ENCODE measurements at regions not wholly inside any gene's neighbourhood (a gene's known extent, or its start where the extent isn't known, plus 50 kb on each side); places are given as distances from the start of the nearest gene placed in this dataset.
"Not testable (repeated sequence)": the region's sequence is repeated elsewhere in the genome, so short reads cannot be mapped to it uniquely, and the experiment has no call there.

- H3K4me3 Mint-ChIP-seq; DNase-seq; H3K9me3 Mint-ChIP-seq; H3K27ac Mint-ChIP-seq; H3K36me3 Mint-ChIP-seq (ENCODE audit: insufficient read depth in 2 of 2); ATAC-seq (replicated peaks in 1 of 2); H3K4me1 Mint-ChIP-seq (ENCODE audit: low read depth): not testable (repeated sequence)
- H3K27me3 Mint-ChIP-seq (ENCODE audit: low read depth): peaks cover 14% of the 10 kb centered on the region
These were observed 278.7 kb upstream of the ECI2 start for GRCh38 chr6:4414078-4414477.

- peaks cover 0 to 5% of the 10 kb centered on the region in 2 donors for H3K36me3 Mint-ChIP-seq (ENCODE audit: insufficient read depth in 2 of 2)
- peaks cover 2 to 3% of the 10 kb centered on the region in 2 donors for H3K9me3 Mint-ChIP-seq
- DNase-seq: no peak
- no peak overlapping the region for H3K4me3 Mint-ChIP-seq
- no peak for ATAC-seq (replicated peaks in 1 of 2)
- no peaks in the 10 kb centered on the region for H3K4me1 Mint-ChIP-seq (ENCODE audit: low read depth)
- peaks cover 7% of the 10 kb centered on the region for H3K27me3 Mint-ChIP-seq (ENCODE audit: low read depth)
- no peak overlapping the region for H3K27ac Mint-ChIP-seq
These were observed 277.7 kb upstream of the ECI2 start for GRCh38 chr6:4413073-4413472.

DNA sequence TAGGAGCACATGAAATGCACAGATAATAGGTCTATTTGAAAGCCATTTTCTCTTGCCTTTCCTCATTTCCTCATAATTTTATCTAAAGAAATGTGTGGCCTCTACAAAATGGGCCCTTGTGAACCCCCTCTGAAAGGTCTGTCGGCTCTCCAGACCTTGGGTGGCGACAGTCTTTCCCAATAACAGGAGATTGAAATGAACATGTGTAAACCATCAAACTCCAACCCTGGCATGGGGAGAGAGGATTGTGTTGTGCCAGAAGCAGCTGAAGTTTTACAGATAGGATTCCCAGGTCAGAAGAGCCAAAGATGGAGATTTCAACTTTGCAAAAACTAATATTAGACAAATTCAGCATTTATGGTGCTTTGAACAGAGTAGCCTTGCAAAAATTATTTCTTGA is 277.1 kb upstream of the ECI2 start:
- Mint-ChIP-seq H3K27ac (no peak overlapping the region), H3K4me1 (ENCODE audit: low read depth) (no peaks in the 10 kb centered on the region)
- no peak for ATAC-seq (replicated peaks in 1 of 2)

GRCh38 chr6:4412077-4412476 is 276.7 kb upstream of the ECI2 start:
- Mint-ChIP-seq H3K4me1 (ENCODE audit: low read depth) (no peaks in the 10 kb centered on the region), H3K36me3 (ENCODE audit: insufficient read depth in 2 of 2) (peaks cover 0 to 6% of the 10 kb centered on the region in 2 donors), H3K27me3 (ENCODE audit: low read depth) (peaks cover 9% of the 10 kb centered on the region), H3K9me3 (peaks cover 3 to 5% of the 10 kb centered on the region in 2 donors), H3K4me3 (no peak overlapping the region), H3K27ac (no peak overlapping the region)
- no peak for ATAC-seq (replicated peaks in 1 of 2)
- DNase-seq: no peak

More for the DNA sequence above, 277.1 kb upstream of the ECI2 start:
- no peak overlapping the region for H3K4me3 Mint-ChIP-seq
- DNase-seq: no peak
- peaks cover 0 to 6% of the 10 kb centered on the region in 2 donors for H3K36me3 Mint-ChIP-seq (ENCODE audit: insufficient read depth in 2 of 2)
- H3K9me3 Mint-ChIP-seq: peaks cover 3 to 5% of the 10 kb centered on the region in 2 donors
- H3K27me3 Mint-ChIP-seq (ENCODE audit: low read depth): peaks cover 7% of the 10 kb centered on the region

DNA sequence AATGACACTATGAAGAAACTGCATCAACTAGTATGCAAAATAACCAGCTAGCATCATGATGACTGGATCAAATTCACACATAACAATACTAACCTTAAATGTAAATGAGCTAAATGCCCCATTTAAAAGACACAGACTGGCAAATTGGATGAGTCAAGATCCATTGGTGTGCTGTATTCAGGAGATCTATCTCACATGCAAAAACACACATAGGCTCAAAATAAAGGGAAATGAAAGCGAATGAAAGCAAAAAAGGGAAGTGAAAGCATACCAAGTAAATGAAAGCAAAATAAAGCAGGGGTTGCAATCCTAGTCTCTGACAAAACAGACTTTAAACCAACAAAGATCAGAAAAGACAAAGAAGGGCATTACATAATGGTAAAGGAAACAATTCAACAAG is 272.3 kb upstream of the ECI2 start:
- not testable (repeated sequence) for ATAC-seq (replicated peaks in 1 of 2); DNase-seq; H3K9me3 Mint-ChIP-seq; H3K36me3 Mint-ChIP-seq (ENCODE audit: insufficient read depth in 2 of 2); H3K4me1 Mint-ChIP-seq (ENCODE audit: low read depth); H3K27ac Mint-ChIP-seq; H3K4me3 Mint-ChIP-seq
- peaks cover 19% of the 10 kb centered on the region for H3K27me3 Mint-ChIP-seq (ENCODE audit: low read depth)

- H3K36me3 Mint-ChIP-seq (ENCODE audit: insufficient read depth in 2 of 2): peaks cover 0 to 6% of the 10 kb centered on the region in 2 donors
- no peak overlapping the region for H3K27ac Mint-ChIP-seq
- DNase-seq (no peak), ATAC-seq (replicated peaks in 1 of 2) (no peak)
- peaks cover 5 to 6% of the 10 kb centered on the region in 2 donors for H3K9me3 Mint-ChIP-seq
- H3K4me1 Mint-ChIP-seq (ENCODE audit: low read depth): no peaks in the 10 kb centered on the region
- no peak overlapping the region for H3K4me3 Mint-ChIP-seq
- H3K27me3 Mint-ChIP-seq (ENCODE audit: low read depth): peaks cover 19% of the 10 kb centered on the region
These were observed 270.3 kb upstream of the ECI2 start for GRCh38 chr6:4405621-4406212.

DNA sequence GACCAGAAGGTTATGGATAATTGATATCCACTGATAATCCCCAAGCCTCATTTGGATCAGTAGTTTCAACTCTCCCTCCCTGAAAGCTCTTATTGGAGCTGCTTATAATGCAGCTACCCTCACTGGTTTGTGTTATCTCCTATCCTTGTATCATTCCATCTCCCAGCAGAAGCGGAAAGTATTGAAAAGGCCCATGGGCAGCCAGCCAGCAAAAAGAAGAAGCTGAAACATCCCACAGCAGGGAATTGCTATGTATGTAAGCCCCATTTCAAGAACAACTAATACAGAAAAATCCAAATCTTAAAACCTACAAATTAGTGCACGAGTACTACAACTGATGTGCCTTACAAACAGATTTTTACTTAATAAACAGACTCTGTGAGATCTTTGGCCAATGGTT is 269.0 kb upstream of the ECI2 start:
- peaks cover 5 to 6% of the 10 kb centered on the region in 2 donors for H3K9me3 Mint-ChIP-seq
- H3K36me3 Mint-ChIP-seq (ENCODE audit: insufficient read depth in 2 of 2): peaks cover 0 to 6% of the 10 kb centered on the region in 2 donors
- no peaks in the 10 kb centered on the region for H3K4me1 Mint-ChIP-seq (ENCODE audit: low read depth)
- ATAC-seq (replicated peaks in 1 of 2): no peak
- H3K27ac Mint-ChIP-seq: no peak overlapping the region
- no peak for DNase-seq
- H3K4me3 Mint-ChIP-seq: no peak overlapping the region
- peaks cover 12% of the 10 kb centered on the region for H3K27me3 Mint-ChIP-seq (ENCODE audit: low read depth)

DNA sequence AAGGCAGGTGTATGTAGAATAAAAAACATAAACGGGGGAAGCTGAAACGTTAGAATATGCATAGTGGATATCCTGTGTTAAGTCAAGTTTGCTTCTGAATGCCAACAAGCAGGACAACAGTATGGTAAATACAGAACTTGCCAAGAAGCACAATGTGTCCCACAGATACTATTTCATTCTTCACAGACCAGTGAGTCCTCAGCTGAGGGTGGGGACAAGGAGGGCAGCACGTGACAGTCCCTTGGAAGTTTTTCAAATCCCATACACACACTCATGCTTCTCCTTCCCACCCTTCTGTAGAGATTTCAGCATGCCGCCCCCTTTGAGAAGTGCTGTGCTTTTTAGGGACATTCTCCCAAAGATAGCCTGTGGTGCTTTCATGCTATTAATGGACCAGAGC is 268.5 kb upstream of the ECI2 start:
- ATAC-seq (replicated peaks in 1 of 2): no peak

GRCh38 chr6:4403023-4403752 is 267.8 kb upstream of the ECI2 start:
- ATAC-seq (replicated peaks in 1 of 2) (no peak), DNase-seq (no peak)
- H3K27ac Mint-ChIP-seq: no peak overlapping the region
- no peak overlapping the region for H3K4me3 Mint-ChIP-seq
- peaks cover 2 to 4% of the 10 kb centered on the region in 2 donors for H3K9me3 Mint-ChIP-seq
- no peaks in the 10 kb centered on the region for H3K4me1 Mint-ChIP-seq (ENCODE audit: low read depth)
- H3K27me3 Mint-ChIP-seq (ENCODE audit: low read depth): peaks cover 12% of the 10 kb centered on the region
- peaks cover 0 to 2% of the 10 kb centered on the region in 2 donors for H3K36me3 Mint-ChIP-seq (ENCODE audit: insufficient read depth in 2 of 2)

More for the DNA sequence above, 268.5 kb upstream of the ECI2 start:
- H3K36me3 Mint-ChIP-seq (ENCODE audit: insufficient read depth in 2 of 2): peaks cover 0 to 6% of the 10 kb centered on the region in 2 donors
- no peak overlapping the region for H3K4me3 Mint-ChIP-seq
- peaks cover 5 to 6% of the 10 kb centered on the region in 2 donors for H3K9me3 Mint-ChIP-seq
- no peak overlapping the region for H3K27ac Mint-ChIP-seq
- no peak for DNase-seq
- H3K27me3 Mint-ChIP-seq (ENCODE audit: low read depth): peaks cover 12% of the 10 kb centered on the region
- no peaks in the 10 kb centered on the region for H3K4me1 Mint-ChIP-seq (ENCODE audit: low read depth)

DNA sequence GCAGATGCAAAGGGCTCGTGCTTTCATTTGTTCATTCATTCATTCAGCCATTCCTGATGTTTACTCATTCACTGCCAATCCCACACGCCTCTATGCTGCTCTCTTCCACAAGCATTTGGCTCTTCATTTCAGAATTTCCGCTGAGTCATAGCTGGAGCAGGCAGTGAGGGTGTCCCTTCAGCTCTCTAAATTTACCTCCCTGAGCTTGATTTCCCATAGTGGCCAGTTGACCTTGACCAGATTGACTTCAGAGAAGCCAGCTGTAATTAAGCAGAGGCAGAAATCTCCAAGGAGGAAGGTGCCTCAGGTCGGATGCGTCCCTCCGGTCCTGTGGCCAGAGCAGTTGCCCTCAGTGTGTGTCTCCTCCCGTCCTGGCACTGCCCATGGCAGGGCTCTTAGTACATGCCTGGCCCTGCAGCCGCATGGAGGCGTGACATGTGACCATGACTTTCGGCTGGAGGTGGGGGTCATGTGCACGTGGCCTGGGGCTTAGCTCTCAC is 267.2 kb upstream of the ECI2 start:
- Mint-ChIP-seq H3K4me3 (no peak overlapping the region), H3K27me3 (ENCODE audit: low read depth) (peaks cover 12% of the 10 kb centered on the region), H3K9me3 (peaks cover 0 to 2% of the 10 kb centered on the region in 2 donors), H3K4me1 (ENCODE audit: low read depth) (no peaks in the 10 kb centered on the region), H3K27ac (no peak overlapping the region), H3K36me3 (ENCODE audit: insufficient read depth in 2 of 2) (no peaks in the 10 kb centered on the region)
- DNase-seq: no peak
- ATAC-seq (replicated peaks in 1 of 2): no peak

- Mint-ChIP-seq H3K4me1 (ENCODE audit: low read depth) (no peaks in the 10 kb centered on the region), H3K9me3 (peaks cover 0 to 2% of the 10 kb centered on the region in 2 donors), H3K27ac (no peak overlapping the region), H3K36me3 (ENCODE audit: insufficient read depth in 2 of 2) (no peaks in the 10 kb centered on the region), H3K4me3 (no peak overlapping the region), H3K27me3 (ENCODE audit: low read depth) (peaks cover 6% of the 10 kb centered on the region)
- ATAC-seq (replicated peaks in 1 of 2) (no peak), DNase-seq (no peak)
These were observed 266.3 kb upstream of the ECI2 start for GRCh38 chr6:4401408-4402368.

DNA sequence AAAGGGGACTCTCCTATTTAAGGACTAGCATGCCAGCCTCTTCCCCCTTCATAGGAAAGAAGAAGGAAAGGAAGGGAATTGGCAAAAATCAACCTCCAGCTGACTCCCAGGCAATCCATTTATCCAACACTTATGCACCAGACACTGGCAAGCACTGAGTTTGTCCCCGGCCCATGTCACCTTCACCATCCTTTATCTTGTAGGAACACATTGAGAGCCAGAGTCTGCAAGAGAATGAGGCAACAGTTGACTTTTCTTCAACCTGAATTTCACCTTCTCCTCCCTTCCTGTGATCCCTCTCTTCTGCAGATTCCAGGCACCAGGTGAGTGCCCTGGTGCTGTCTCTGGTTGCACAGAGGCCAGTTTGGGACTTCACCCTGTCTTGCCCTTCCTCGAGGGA is 264.3 kb upstream of the ECI2 start:
- Mint-ChIP-seq H3K27me3 (ENCODE audit: low read depth) (peaks cover 8% of the 10 kb centered on the region), H3K36me3 (ENCODE audit: insufficient read depth in 2 of 2) (no peaks in the 10 kb centered on the region), H3K9me3 (no peaks in the 10 kb centered on the region), H3K4me1 (ENCODE audit: low read depth) (no peaks in the 10 kb centered on the region), H3K27ac (no peak overlapping the region), H3K4me3 (no peak overlapping the region)
- ATAC-seq (replicated peaks in 1 of 2): no peak
- no peak for DNase-seq

GRCh38 chr6:4398791-4399190 is 263.4 kb upstream of the ECI2 start:
- Mint-ChIP-seq H3K9me3 (no peaks in the 10 kb centered on the region), H3K36me3 (ENCODE audit: insufficient read depth in 2 of 2) (no peaks in the 10 kb centered on the region), H3K4me1 (ENCODE audit: low read depth) (no peaks in the 10 kb centered on the region), H3K27ac (no peak overlapping the region), H3K27me3 (ENCODE audit: low read depth) (peaks cover 12% of the 10 kb centered on the region), H3K4me3 (no peak overlapping the region)
- DNase-seq (no peak), ATAC-seq (replicated peaks in 1 of 2) (no peak)

Data from activated T-cell treated with anti-CD3 and anti-CD28 coated beads, Interleukin-2, amount 50 U/mL, for 72 hours (primary cell).